Stimulated activated CD4-positive, alpha-beta T cell treated with anti-CD3 and anti-CD28 coated beads, Interleukin-12 subunit alpha, Interleukin-12 subunit beta, amount 100 ng/mL, for 48 hours (primary cell): ENCODE measurements at regions not wholly inside any gene's neighbourhood (a gene's known extent, or its start where the extent isn't known, plus 50 kb on each side); places are given as distances from the start of the nearest gene placed in this dataset.
"Not testable (repeated sequence)": the region's sequence is repeated elsewhere in the genome, so short reads cannot be mapped to it uniquely, and the experiment has no call there.

Source experiments
- DNase-seq, 3 donors: peaks; one replicate each; pipeline ENCODE4 v3.0.0-alpha.2; 2020; ENCODE audit warnings: low read depth in 2 of 3, low spot score in 1 of 3

DNA sequence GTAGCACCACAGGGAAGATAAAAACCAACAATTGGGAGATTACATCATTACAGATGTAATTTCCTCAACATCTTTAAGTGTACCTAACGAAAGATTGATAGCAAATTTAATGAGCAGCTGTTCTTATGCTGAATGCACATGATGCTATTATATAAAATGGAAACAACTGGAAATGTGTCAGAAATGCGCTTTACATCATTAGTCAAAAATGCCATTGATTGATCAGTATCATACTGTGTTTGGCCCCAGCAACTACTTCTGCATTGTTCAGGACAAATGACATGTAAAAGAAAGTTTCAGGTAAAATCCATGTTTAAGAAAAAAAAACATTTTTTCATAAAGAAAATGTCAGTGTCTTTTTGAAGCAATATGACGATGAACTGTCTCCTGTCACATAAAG, 625.5 kb upstream of the MIR17HG start:
- no peak for DNase-seq

DNA sequence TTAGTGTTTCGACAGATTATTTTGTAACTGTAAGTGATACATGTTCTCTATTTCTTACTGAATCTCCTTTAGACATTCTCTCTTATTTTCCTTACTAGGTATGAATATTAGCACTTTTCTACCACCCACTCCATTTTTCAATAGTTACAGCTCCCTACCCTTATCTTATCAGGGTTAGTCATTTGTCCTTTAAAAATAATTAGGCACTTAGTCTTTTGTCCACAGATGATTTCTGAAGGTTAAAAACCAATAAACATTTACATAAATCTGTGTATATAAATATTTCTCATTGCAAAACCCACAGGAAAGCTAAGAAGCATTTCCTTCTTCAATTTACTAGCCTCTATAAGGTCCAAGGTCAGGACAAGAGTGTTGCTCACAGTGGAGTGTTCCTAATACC, 624.1 kb upstream of the MIR17HG start:
- DNase-seq: no peak

DNA sequence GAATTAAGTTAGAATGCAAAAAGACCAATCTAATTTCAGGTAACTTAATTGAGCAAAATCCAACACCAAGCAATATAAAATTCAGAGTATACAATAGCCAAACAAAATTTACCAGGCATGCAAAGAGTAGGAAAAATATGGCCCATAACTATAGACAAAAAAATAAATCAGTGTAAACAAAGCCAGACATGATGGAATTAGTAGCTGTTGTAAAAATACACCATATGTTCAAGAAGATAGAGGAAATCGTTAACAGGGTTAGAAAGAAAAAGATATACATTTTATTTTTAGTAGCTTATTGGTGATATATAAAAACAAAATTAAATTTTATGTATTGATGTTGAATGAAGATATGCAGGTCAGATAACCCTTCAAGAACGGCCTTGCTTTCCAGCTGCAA, 621.1 kb upstream of the MIR17HG start:
- DNase-seq: no peak

DNA sequence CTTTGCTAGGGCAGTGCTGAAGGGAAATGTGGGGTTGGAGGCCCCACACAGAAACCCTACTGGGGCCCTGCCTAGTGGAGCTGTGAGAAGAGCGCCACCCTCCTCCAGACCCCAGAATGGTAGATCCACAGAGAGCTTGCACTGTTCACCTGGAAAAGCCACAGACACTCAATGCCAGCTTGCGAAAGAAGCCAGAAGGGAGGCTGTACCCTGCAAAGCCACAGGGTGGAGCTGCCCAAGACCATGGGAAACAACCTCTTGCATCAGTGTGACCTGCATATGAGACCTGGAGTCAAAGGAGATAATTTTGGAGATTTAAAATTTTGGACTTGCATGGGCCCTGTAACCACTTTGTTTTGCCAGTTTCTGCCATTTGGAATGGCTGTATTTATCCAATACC, 615.4 kb upstream of the MIR17HG start:
- no peak for DNase-seq

DNA sequence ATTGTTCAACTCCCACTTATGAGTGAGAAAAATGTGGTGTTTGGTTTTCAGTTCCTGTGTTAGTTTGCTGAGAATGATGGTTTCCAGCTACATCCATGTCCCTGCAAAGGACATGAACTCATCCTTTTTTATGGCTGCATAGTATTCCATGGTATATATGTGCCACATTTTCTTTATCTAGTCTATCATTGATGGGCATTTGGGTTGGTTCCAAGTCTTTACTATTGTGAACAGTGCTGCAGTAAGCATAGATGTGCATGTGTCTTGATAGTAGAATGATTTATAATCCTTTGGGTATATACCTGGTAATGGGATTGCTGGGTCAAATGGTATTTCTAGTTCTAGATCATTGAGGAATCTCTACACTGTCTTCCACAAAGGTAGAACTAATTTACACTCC, 613.0 kb upstream of the MIR17HG start:
- DNase-seq: not testable (repeated sequence)

DNA sequence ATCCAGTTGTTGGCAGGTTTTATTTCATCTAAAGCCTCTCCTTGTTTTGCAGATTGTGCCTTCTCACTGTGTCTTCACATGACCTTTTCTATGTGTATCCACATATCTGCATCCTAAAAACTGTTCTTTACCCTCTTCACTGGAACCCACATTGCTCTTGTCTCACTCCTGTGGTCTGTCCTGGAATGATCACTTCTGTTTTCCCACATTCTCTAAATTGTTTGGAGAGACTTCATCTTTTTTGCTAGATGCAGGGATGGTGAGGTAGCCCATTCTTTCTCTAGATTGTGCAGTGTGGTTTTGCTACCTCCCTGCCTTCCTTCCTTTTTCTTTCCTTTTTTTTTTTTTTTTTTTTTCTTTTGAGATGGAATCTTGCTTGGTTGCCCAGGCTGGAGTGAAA, 608.6 kb upstream of the MIR17HG start:
- DNase-seq: no peak

DNA sequence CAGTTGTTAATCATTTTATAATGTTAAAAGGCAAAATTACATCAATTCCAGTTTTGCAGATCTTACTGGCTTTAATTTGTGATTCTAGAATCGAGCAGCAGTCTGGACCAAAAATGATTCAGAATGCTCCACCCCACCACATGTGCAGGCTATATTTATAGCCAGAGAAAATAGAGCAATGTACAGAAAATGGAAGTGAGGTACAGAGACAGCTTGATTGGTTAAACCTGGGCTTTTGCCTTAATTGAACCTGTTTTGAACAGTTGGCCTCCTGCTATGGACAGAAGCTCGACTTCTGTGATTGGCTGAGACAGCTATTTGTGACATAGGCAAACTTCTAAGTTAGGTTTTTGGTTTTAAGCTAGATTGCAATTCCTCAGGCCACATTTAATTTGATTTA, 607.4 kb upstream of the MIR17HG start:
- no peak for DNase-seq

DNA sequence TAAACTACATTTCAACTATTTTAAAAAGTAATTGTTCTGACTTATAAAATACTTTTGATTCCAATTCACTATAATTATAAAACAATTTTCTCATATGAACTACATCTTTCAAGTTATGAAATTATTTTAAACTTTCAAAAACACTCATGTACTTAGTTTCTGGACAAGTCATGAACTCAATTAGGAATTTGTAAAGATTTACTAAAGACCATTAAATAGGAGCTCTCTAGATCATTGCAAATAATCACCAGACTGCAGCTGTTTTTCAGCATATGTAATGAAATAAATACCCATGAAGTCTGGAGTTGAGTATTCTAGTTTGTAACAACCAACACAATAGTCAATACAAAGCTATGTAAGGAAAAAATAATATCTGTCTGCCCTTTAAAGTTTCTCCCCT, 605.1 kb upstream of the MIR17HG start:
- no peak for DNase-seq

DNA sequence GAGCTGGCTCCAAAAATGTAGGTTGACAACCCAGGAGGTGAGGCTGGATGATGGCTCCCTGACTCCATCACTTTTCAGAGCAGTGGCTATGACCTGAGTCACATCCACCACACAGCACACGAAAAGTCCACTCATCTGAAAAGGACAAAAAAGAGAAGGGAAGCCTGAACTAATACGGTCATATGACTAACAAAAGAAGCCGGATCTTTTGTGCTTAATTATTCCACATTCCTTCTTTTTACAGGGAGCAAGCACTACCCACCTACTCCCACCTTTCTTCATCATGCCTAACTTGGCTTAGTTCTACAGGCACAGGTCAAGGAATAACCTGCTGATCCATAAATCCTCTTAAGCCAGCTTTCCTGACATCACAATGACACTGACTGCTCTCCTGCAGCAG, 601.3 kb upstream of the MIR17HG start:
- DNase-seq: no peak

DNA sequence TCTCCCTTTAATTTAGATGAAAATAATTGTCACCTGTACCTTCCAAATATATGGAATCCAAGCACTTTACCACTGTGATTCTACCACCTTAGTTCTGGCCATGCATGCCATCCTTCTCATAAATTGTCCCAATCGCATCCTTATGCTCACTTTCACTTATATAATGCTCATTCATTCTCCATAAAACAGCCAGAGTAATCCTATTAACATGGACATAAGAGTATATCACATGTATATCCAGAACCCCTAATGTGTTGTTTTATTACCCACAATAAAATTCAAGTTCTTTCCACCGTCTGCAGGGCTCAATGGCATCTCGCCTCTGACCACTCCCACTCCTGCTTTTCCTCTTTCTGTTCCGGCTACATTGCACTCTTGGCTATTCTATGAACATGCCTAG, 597.5 kb upstream of the MIR17HG start:
- no peak for DNase-seq

DNA sequence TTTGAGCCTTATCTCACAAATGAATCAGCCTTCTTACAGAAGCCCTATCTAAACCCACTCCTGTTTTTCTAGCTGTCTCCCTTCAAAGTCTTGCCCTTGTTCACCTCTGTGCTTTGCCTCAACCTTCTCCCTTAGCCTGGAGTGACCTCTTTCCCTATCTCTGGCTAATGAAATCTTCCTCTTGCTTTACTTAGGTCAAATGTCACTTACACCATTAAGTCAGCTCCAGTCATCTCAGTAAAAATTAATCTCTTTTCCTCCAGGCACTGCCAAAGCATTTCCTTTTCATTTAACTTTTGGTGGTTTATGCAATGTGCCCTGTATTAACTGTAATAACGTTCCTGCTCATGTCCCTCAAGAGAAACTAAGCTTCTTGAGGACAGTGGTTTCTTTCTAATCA, 596.5 kb upstream of the MIR17HG start:
- DNase-seq: no peak

DNA sequence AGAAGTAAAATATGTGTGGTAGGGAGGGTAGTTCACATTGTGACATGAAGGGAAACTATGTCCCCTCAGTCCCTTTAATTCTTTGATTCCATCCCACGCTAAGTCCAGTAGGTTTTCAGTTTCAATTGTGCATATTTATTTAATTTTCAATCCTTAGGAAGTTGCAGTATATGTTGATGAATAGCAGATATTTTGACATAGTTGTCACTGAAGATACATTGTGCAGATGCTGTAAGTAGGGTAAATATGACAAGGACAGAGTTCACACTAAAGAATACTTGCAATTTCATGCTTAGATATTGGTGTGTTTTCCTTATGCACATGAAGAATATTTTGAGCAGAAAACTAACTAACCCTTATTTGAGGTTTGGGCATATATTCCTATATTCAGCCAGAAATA, 595.4 kb upstream of the MIR17HG start:
- no peak for DNase-seq

DNA sequence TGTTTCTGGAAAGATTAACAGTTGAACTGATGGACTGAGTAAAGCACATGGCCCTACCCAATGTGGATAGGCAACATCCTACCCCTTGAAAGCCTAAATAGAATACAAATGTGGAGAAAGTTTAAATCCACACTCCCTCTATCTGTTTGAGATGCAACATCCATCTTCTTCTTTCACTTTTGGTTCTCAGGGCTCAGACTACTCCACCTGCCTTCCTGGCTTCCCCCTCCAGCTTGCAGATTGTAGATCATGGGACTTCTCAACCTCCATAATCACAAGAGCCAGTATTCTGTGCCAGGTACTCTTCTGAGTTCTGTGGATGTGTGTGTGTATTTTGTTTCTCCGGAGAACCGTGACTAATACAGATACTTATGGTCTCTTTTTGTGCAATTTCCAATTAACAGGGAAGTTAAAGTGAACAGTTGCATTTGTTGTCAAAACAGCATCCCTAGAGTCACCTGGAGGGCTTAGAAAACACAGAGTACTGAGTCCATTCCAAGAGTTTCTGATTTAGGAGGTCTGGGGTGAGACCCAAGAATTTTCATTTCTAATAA, 590.3 kb upstream of the MIR17HG start:
- DNase-seq: no peak

DNA sequence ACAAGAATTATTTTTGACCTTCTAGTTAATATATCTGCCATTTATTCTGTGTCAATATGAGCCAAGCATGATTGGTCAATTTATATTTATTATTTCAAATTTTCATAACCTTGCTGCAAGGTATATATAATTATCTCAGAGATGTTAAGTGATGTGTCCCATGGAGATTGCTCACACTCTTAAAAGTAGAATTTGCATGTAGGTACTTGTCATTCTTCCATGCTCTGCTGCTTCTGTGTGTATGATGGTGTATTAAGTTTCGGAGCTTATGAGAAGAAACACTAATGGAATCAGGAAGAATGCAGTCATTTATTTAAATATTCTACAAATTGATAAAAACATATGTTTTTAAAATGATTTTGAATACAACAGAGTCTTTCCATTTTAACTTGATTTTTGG, 586.8 kb upstream of the MIR17HG start:
- DNase-seq: no peak

DNA sequence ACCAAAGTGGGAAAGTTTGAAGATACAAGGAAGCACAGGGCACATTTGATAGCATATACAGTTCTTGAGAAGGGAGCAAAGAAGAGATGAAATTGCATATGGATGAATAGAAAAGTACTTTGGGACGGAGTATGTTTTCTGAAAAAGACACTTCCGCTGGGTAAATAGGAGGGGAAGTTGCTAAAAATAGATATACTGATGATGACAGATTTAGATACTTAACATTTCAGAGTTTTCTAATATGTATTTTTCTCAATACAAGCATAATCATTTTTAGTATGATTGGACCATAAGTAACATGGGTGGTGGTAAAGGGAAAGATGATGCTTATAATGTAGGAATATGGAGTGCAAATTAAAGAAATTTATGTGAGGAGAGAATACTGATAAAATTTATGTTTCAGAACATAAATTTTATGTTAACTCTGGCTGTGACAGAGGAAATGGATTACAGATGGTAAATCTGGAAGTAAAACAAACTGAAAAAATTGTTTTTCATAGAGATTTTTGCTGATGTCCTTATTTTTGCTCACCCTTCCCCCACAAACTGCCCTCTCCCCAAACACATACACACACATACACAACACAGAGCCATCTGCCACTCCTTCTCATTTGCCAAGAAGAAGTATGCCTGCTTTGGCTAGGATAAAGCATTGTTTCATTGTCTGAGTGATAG, 583.9 kb upstream of the MIR17HG start:
- no peak for DNase-seq

DNA sequence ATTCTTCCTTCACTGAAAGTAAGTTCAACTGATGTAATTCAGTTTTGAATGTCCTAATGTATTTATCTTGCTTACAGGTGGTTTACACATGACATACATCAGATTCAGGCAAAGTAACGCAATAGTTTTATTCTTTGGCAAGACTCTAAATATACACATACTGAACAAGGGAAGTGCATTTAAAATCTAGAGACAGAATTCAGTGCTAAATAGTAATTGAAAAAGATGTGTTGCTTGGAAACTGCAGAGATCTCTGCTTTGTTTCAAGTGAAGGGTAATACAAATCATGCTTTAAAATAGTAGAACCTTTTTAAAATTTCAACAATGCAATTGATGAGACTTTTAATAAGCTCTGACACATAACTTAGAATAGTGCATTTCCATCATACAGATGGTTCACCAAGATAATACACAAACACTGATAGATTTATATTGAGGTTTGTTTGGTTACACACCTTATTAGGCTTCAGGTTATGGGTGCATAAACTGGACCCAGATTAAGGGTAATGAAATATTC, 581.0 kb upstream of the MIR17HG start:
- no peak for DNase-seq

DNA sequence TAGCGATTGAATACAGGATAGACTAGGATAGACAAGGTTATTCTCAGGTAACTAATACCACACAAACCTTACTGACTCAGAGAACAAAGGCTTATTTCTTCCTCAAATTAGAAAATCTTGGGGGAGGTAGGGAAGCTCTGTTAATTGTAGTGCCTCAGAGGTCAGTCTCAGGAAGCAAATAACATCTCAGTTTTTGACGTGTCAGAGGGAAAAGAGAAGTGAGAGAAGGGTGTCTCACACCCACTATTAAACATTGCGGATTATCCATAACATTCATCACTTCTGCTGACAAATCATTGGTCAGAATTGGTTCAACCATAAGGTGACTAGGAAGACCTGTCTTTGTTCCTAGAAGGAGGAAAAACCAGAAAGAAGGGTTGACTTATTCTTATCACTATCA, 579.4 kb upstream of the MIR17HG start:
- no peak for DNase-seq

DNA sequence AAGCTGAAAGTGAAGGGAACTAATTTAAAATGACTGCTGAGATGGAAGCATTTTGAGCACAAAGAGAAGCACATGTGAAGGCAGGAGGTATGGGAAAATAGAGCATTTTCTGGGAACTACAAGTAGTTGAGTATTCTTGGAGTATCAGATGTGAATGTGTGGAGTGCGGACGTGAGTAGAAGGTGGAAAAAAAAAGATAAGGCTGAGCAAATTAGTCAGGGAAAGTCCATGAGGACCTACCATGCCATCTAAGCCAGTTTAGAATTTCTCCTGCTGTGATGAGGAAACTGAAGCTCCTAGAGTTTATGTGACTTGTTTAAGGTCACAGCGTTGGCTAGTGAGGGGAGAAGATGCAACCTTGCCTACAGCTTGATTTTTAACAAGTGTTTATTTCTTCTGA, 578.1 kb upstream of the MIR17HG start:
- DNase-seq: no peak

DNA sequence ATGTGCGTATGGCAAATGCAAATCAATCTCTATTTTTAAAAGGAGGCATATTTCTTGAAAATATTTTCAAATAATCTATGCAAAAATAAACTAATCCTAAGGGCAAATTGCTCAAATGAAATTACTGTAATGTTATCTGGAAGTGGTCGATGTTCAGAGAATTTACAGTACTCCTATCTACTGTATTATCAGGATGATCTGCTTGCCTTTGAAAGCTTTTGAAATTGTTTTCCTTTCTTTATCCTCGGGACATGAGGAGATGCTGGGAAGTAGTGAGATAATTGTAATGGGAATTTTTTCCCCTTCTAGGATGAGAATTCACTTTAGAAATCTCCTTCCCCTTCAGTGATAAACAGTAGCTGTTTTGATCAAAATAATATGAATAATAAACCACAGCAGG, 577.2 kb upstream of the MIR17HG start:
- no peak for DNase-seq

DNA sequence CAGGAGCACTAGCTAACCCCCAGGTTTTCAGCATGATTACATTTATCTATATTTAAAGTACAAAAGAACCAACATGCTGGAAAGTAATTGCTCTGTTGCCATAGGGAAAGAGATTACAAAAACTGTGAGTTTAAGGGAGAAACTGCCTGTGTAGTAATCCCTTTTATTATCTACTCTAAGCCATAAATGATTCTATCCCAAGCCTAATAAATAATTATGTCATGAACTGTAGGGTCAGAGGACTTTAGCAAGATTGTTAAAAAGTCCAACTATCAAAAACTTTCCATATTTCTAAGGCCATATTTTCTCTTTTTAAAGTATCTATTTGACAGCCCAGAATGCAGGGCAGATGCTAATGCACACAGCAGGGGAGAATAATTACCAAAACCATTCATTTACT, 573.8 kb upstream of the MIR17HG start:
- no peak for DNase-seq

DNA sequence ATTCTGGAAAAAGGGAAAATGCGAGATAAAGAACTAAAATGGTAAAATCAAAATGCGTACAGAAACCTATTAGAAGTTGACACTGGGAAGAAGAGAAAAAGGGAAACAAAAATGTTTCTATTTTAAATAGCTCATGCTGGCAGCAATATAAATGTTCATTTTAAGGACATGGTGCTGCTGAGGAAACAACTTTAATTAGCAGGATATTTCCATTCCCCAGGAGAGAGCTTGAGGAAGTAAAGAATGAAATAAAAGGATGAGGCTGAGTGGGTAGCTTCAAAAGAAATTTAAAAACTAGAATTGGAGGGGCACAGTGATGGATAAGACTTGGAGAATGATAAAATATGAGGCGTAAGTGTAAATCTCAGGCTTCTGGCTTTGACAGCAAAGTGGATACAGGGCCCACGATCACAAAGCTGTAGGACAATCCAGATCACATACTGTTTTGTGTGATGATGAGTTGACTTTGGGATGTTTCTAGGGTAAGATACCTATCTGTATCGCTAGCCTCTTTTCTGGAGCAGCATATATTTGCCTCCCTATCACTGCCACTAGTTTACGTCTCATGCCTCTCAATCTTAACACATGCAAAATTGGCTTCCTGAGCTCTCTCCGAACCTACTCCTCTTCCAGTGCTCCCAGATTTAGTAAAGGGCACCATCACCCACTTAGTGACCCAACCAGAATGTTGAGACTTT, 571.3 kb upstream of the MIR17HG start:
- DNase-seq: no peak

DNA sequence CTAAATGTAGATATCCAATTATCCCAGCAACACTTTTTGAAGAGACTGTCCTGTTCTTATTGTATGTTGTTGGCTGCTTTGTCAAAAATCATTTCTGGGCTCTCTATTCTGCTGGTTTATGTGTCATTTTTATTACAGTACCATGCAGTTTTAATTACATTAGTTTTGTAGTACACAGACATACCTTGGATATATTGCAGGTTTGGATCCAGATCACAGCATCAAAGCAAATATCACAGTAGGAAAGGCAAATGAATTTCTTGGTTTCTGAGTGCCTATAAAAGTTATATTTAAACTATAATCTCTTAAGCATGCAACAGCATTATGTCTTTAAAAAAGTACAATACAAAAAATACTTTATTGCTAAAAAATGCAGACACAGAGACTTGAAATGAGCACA, 564.2 kb upstream of the MIR17HG start:
- DNase-seq: no peak

DNA sequence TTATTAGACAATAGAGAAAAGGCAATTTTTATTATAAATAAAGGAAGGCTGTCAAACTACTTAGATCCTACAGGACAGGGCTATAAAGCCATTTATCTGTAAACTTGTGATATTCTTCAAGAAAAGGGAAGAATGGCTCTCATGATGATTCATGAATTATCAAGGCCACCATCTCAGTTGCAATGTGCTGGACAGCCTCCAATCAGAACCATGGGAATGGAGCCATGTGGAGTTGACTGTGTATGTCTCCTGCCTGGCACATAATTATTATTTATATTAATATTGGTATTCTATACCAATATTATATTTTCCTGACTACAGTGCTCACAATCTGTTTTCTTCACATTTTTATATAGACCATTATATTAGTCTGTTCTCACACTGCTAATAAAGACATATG, 560.5 kb upstream of the MIR17HG start:
- no peak for DNase-seq
